ENCODE measurements at regions not wholly inside any gene's neighbourhood (a gene's known extent, or its start where the extent isn't known, plus 50 kb on each side); places are given as distances from the start of the nearest gene placed in this dataset.

DNA sequence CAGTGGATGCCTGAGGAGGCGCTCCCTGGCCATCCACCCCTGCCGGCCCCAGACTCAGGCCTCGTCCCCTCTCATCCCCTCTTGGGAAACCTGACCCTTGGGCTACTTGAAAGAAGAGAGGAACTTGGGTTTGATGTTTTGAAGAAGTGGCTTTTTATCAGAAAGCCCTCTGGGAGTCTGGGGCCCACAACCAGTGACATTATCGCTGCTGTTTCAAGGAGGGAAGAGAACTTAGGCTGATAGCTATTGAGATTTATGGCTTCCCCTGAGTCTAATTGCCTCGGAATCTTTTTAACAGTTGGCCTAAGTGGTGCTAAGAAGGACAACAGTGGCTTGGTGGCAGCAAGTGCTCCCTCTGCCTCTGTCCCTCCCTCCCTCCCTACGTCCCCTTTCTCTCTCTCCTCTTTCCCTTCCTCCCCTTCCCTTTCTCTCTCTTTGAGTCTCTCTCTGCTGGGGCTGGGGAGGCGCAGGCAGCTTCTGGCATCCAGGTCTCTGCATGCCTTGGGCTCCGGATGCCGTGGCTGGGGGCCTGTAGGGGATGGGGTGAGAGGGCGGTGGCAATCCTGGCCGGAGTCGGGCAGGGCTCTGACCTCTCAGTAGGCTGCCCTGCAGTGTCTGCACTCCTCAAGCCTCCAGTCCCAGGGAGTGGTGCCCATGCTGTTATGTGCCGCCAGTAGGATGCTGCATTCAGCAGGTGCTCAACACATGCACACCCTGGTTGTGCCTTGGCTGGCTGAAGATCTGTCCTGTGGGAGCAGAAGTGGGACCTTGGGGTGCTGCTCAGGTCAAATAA is 49.6 kb upstream of the RXRA start:
- TF ChIP-seq EZH2 (IDR thresholded peaks at IDR 0.05; ENCODE audit: borderline replicate concordance) (no peak), EZH2phosphoT487 (IDR thresholded peaks at IDR 0.05; ENCODE audit: low read depth, severe bottlenecking, unreplicated experiment) (no peak)
- TF ChIP-seq, protein P1, sequence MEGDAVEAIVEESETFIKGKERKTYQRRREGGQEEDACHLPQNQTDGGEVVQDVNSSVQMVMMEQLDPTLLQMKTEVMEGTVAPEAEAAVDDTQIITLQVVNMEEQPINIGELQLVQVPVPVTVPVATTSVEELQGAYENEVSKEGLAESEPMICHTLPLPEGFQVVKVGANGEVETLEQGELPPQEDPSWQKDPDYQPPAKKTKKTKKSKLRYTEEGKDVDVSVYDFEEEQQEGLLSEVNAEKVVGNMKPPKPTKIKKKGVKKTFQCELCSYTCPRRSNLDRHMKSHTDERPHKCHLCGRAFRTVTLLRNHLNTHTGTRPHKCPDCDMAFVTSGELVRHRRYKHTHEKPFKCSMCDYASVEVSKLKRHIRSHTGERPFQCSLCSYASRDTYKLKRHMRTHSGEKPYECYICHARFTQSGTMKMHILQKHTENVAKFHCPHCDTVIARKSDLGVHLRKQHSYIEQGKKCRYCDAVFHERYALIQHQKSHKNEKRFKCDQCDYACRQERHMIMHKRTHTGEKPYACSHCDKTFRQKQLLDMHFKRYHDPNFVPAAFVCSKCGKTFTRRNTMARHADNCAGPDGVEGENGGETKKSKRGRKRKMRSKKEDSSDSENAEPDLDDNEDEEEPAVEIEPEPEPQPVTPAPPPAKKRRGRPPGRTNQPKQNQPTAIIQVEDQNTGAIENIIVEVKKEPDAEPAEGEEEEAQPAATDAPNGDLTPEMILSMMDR (IDR thresholded peaks at IDR 0.05; ENCODE audit: poor library complexity) = no peak

More for the DNA sequence above, 49.6 kb upstream of the RXRA start:
- no peaks in the 10 kb centered on the region for H3K36me3 ChIP-seq (replicated peaks; ENCODE audit: insufficient read depth, low read depth)
- H3K4me3 ChIP-seq = no peak overlapping the region
- no peak overlapping the region for H2AFZ ChIP-seq
- no peak overlapping the region for H3K27ac ChIP-seq
- H3K4me2 ChIP-seq = no peak overlapping the region
- H3K27me3 ChIP-seq = no peaks in the 10 kb centered on the region
- H3K9me3 ChIP-seq (ENCODE audit: low read depth) = no peaks in the 10 kb centered on the region
- no peaks in the 10 kb centered on the region for H3K79me2 ChIP-seq
- H4K20me1 ChIP-seq (ENCODE audit: insufficient read depth, poor library complexity, severe bottlenecking) = no peaks in the 10 kb centered on the region
- H3K4me1 ChIP-seq (ENCODE audit: insufficient read depth) = peaks cover 11% of the 10 kb centered on the region
- no peaks in the 10 kb centered on the region for H3K9me2 ChIP-seq (replicated peaks; ENCODE audit: insufficient read depth)
- WGBS (ENCODE audit: low lambda C conversion rate, missing lambda C conversion rate) = 50% methylated on average over 12 of the region's 13 CpGs
- no peak for DNase-seq (ENCODE audit: low spot score)

Data from hepatocyte (in vitro differentiated cells).